RPMI7951 (cell line): ENCODE measurements at regions not wholly inside any gene's neighbourhood (a gene's known extent, or its start where the extent isn't known, plus 50 kb on each side); places are given as distances from the start of the nearest gene placed in this dataset.
A peak's percentile ranks its signal among the peaks of the same experiment; 100 is the strongest.
"Not testable (repeated sequence)": the region's sequence is repeated elsewhere in the genome, so short reads cannot be mapped to it uniquely, and the experiment has no call there.

Experiments
- DNase-seq: peaks from one replicate; pipeline ENCODE4 v3.0.0-alpha.2; 2012; ENCODE audit warnings: low read depth

- no peak for DNase-seq
Observed at GRCh38 chr12:131473741-131474709, 236.9 kb upstream of the SFSWAP start.

- not testable (repeated sequence) for DNase-seq
Observed at GRCh38 chr12:131475012-131475411, 235.9 kb upstream of the SFSWAP start.

- DNase-seq = no peak
Observed at GRCh38 chr12:131477613-131478012, 233.3 kb upstream of the SFSWAP start.

GRCh38 chr12:131478468-131478867 lies 232.4 kb upstream of the SFSWAP start:
- no peak for DNase-seq

- DNase-seq = no peak
Observed at GRCh38 chr12:131482199-131482598, 228.7 kb upstream of the SFSWAP start.

GRCh38 chr12:131482686-131483085 lies 228.2 kb upstream of the SFSWAP start:
- no peak for DNase-seq

- DNase-seq = no peak
Observed at GRCh38 chr12:131486451-131487230, 224.2 kb upstream of the SFSWAP start.

GRCh38 chr12:131487388-131488124 lies 223.3 kb upstream of the SFSWAP start:
- DNase-seq = peak; percentile 26

GRCh38 chr12:131489718-131490117 lies 221.2 kb upstream of the SFSWAP start:
- no peak for DNase-seq

- DNase-seq = no peak
Observed at GRCh38 chr12:131491155-131491554, 219.7 kb upstream of the SFSWAP start.

- DNase-seq = no peak
Observed at GRCh38 chr12:131491916-131492490, 218.9 kb upstream of the SFSWAP start.

GRCh38 chr12:131493068-131493826 lies 217.6 kb upstream of the SFSWAP start:
- DNase-seq = no peak

GRCh38 chr12:131494216-131494615 lies 216.7 kb upstream of the SFSWAP start:
- no peak for DNase-seq

- DNase-seq = no peak
Observed at GRCh38 chr12:131494741-131495524, 216.0 kb upstream of the SFSWAP start.

GRCh38 chr12:131497966-131498365 lies 212.9 kb upstream of the SFSWAP start:
- DNase-seq = no peak

- DNase-seq = no peak
Observed at GRCh38 chr12:131499160-131499863, 211.6 kb upstream of the SFSWAP start.

- DNase-seq = no peak
Observed at GRCh38 chr12:131499864-131500190, 211.1 kb upstream of the SFSWAP start.

GRCh38 chr12:131500564-131500963 lies 210.3 kb upstream of the SFSWAP start:
- no peak for DNase-seq

GRCh38 chr12:131505561-131505960 lies 205.3 kb upstream of the SFSWAP start:
- no peak for DNase-seq

- DNase-seq = no peak
Observed at GRCh38 chr12:131506426-131506825, 204.5 kb upstream of the SFSWAP start.
